KMS-11 (cell line): ENCODE measurements at regions not wholly inside any gene's neighbourhood (a gene's known extent, or its start where the extent isn't known, plus 50 kb on each side); places are given as distances from the start of the nearest gene placed in this dataset.

Experiments
- H2AFZ ChIP-seq: fragments of 200-600 bp; sonication (generic); 2 replicates; pipeline ENCODE4 v1.6.1; 2016; ENCODE audit warnings: antibody characterized with exemption, mixed run types, low read depth
- H3K27ac ChIP-seq: fragments of 200-600 bp; sonication (generic); 2 replicates; pipeline ENCODE4 v1.6.1; 2016; ENCODE audit warnings: mild to moderate bottlenecking, mixed run types
- H3K27me3 ChIP-seq: fragments of 200-600 bp; sonication (generic); 2 replicates; pipeline ENCODE4 v1.6.1; 2017; ENCODE audit warnings: mild to moderate bottlenecking, low read depth, mixed run types, moderate library complexity; ENCODE audit not compliant: insufficient read depth
- H3K36me3 ChIP-seq: fragments of 200-600 bp; sonication (generic); 2 replicates; pipeline ENCODE4 v1.6.1; 2017; ENCODE audit warnings: mild to moderate bottlenecking, mixed run types; ENCODE audit not compliant: insufficient read depth
- H3K4me1 ChIP-seq: fragments of 200-600 bp; sonication (generic); 2 replicates; pipeline ENCODE4 v1.6.1; 2016; ENCODE audit warnings: mild to moderate bottlenecking, low read depth, mixed run types; ENCODE audit not compliant: poor library complexity, severe bottlenecking
- H3K4me2 ChIP-seq: fragments of 200-600 bp; sonication (generic); 2 replicates; pipeline ENCODE4 v1.7.0; 2016; ENCODE audit warnings: mild to moderate bottlenecking, mixed run types
- H3K4me3 ChIP-seq: fragments of 200-600 bp; sonication (generic); IDR thresholded peaks from 2 replicates; pipeline ENCODE4 v1.6.1; 2017; ENCODE audit warnings: low read depth, low read length, mixed read lengths; ENCODE audit not compliant: insufficient read depth
- H3K79me2 ChIP-seq: fragments of 200-600 bp; sonication (generic); 2 replicates; pipeline ENCODE4 v1.6.1; 2016; ENCODE audit warnings: low read depth, mixed run types; ENCODE audit not compliant: insufficient read depth
- H3K9ac ChIP-seq: fragments of 200-600 bp; sonication (generic); 2 replicates; pipeline ENCODE4 v1.6.1; 2016; ENCODE audit warnings: mild to moderate bottlenecking, mixed run types
- H4K20me1 ChIP-seq: fragments of 200-600 bp; sonication (generic); 2 replicates; pipeline ENCODE4 v1.6.1; 2016; ENCODE audit warnings: mild to moderate bottlenecking, mixed run types; ENCODE audit not compliant: insufficient read depth
- TF ChIP-seq, protein P1 (sequence below): fragments of 200-600 bp; sonication (generic); conservative IDR thresholded peaks from 2 replicates; pipeline ENCODE4 v1.6.1; 2017; ENCODE audit warnings: low read depth, mild to moderate bottlenecking, antibody characterized with exemption, low read length, moderate library complexity, mixed read lengths

DNA sequence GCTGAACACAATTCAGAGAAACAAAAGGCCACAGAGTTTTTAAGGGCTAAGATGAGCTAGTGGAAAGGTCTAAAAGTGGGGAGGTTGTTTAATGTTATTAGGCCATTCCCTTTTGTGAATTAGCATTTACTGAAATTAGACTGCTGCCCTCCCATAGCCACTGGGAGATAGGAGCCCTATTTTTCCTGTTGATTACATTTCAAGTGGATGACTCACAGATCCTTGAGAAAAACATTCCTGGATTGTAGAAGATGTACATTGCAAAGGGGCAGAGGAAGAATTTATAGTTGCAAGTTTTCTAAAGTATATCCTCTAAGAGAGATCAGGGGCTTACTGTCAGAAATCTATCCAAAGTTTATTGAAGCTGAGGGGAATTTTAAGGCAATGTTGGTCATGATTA is 367.1 kb upstream of the IZUMO3 start:
- no peak overlapping the region for H3K27ac ChIP-seq
- H4K20me1 ChIP-seq = no peaks in the 10 kb centered on the region
- TF ChIP-seq, protein P1, sequence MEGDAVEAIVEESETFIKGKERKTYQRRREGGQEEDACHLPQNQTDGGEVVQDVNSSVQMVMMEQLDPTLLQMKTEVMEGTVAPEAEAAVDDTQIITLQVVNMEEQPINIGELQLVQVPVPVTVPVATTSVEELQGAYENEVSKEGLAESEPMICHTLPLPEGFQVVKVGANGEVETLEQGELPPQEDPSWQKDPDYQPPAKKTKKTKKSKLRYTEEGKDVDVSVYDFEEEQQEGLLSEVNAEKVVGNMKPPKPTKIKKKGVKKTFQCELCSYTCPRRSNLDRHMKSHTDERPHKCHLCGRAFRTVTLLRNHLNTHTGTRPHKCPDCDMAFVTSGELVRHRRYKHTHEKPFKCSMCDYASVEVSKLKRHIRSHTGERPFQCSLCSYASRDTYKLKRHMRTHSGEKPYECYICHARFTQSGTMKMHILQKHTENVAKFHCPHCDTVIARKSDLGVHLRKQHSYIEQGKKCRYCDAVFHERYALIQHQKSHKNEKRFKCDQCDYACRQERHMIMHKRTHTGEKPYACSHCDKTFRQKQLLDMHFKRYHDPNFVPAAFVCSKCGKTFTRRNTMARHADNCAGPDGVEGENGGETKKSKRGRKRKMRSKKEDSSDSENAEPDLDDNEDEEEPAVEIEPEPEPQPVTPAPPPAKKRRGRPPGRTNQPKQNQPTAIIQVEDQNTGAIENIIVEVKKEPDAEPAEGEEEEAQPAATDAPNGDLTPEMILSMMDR = no peak
- H3K4me3 ChIP-seq = no peak overlapping the region
- no peaks in the 10 kb centered on the region for H3K4me1 ChIP-seq
- no peaks in the 10 kb centered on the region for H3K79me2 ChIP-seq
- no peaks in the 10 kb centered on the region for H3K27me3 ChIP-seq
- no peak overlapping the region for H3K4me2 ChIP-seq
- no peaks in the 10 kb centered on the region for H3K36me3 ChIP-seq
- no peak overlapping the region for H3K9ac ChIP-seq
- no peak overlapping the region for H2AFZ ChIP-seq

DNA sequence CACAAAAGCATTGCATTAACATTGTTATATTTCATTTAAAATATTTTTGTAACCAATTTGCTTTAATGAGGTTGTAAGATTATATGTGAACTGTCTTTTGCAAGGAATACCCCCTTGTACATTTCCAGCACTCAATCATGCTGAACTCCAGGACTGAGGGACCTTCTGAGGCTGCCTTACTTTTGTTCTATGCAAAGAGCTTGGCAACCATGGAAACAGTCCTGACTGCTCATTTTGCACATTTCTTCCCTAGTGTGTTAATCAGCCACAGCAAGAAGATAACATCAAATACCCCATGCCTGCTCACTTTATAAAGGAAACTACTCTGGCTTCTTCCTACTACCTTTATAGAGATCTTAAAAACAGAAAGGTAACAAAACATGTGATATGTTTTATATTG is 355.6 kb upstream of the IZUMO3 start:
- H2AFZ ChIP-seq = no peak overlapping the region
- no peaks in the 10 kb centered on the region for H3K27me3 ChIP-seq
- no peak overlapping the region for H3K4me2 ChIP-seq
- no peak overlapping the region for H3K4me3 ChIP-seq
- no peak overlapping the region for H3K27ac ChIP-seq
- H3K79me2 ChIP-seq = no peaks in the 10 kb centered on the region
- no peak overlapping the region for H3K9ac ChIP-seq
- peaks cover 11% of the 10 kb centered on the region for H3K4me1 ChIP-seq
- H3K36me3 ChIP-seq = no peaks in the 10 kb centered on the region
- H4K20me1 ChIP-seq = no peaks in the 10 kb centered on the region
- TF ChIP-seq, protein P1 = no peak

DNA sequence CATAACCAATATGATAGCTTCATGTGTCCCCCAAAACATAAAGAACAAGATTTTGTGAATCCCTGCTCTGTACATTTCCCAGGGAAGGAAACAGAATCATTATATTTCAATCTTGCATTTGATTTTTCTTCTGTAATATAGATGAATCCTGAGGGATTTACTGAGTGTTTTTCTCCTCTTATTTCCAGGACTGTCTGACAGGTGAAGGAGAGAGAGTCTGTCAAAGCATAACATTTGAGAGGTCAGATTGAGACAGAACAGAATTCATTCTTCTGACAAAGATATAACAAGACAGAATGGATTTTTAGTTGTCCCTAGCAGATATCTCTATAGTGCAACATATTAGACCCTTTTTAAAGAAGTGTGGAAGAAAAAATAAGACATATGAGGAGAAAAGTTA is 354.5 kb upstream of the IZUMO3 start:
- Histone ChIP-seq H3K4me3 (no peak overlapping the region), H3K4me1 (peaks cover 11% of the 10 kb centered on the region), H3K27me3 (no peaks in the 10 kb centered on the region), H3K4me2 (no peak overlapping the region), H4K20me1 (no peaks in the 10 kb centered on the region), H3K27ac (no peak overlapping the region), H3K79me2 (no peaks in the 10 kb centered on the region), H3K36me3 (no peaks in the 10 kb centered on the region), H3K9ac (no peak overlapping the region), H2AFZ (no peak overlapping the region)
- TF ChIP-seq, protein P1 = no peak

DNA sequence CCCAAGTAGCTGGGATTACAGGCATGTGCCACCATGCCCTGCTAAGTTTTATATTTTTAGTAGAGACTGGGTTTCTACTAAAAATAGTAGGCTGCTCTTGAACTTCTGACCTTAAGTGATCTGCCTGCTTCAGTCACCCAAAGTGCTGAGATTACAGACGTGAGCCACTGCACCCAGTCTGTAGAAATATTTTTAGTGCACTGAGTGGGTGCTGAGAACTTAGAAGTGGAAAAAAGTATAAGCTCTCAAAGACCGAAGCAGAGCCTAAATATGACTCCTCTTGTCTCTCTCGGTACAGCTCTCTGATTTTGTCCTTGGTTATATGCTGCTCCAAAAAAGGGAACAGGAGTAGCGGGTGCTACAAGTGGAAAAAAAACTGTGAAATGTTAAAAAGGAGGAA is 353.8 kb upstream of the IZUMO3 start:
- Histone ChIP-seq H3K9ac (no peak overlapping the region), H2AFZ (no peak overlapping the region), H3K27me3 (no peaks in the 10 kb centered on the region), H3K79me2 (no peaks in the 10 kb centered on the region), H3K36me3 (no peaks in the 10 kb centered on the region), H3K27ac (no peak overlapping the region), H3K4me3 (no peak overlapping the region), H3K4me2 (no peak overlapping the region), H4K20me1 (no peaks in the 10 kb centered on the region), H3K4me1 (peaks cover 11% of the 10 kb centered on the region)
- TF ChIP-seq, protein P1 = no peak
